BLaER1 treated with 17β-estradiol and CSF1 and Interleukin-3, amounts not matched to agents 10 nM and 100 nM (cell line): ENCODE measurements at regions not wholly inside any gene's neighbourhood (a gene's known extent, or its start where the extent isn't known, plus 50 kb on each side); places are given as distances from the start of the nearest gene placed in this dataset.

Source experiments
- H3K27ac ChIP-seq, 11 experiments: shearing (Covaris generic); formaldehyde crosslinking; 2 replicates each; pipeline ENCODE4 v1.8.1; 2022
- H3K27me3 ChIP-seq, 11 experiments: shearing (Covaris generic); formaldehyde crosslinking; 2 replicates each; pipeline ENCODE4 v1.8.1; 2022
- H3K36me3 ChIP-seq, 11 experiments: shearing (Covaris generic); formaldehyde crosslinking; 2 replicates each; pipeline ENCODE4 v1.8.1; 2022
- H3K4me1 ChIP-seq, 10 experiments: shearing (Covaris generic); formaldehyde crosslinking; 2 replicates each; pipeline ENCODE4 v1.8.1; 2022
- H3K4me2 ChIP-seq, 11 experiments: shearing (Covaris generic); formaldehyde crosslinking; 2 replicates each; pipeline ENCODE4 v1.8.1; 2022
- H3K4me3 ChIP-seq, 10 experiments: shearing (Covaris generic); formaldehyde crosslinking; 2 replicates each; pipeline ENCODE4 v1.8.1; 2022
- H3K9ac ChIP-seq, 11 experiments: shearing (Covaris generic); formaldehyde crosslinking; 2 replicates each; pipeline ENCODE4 v1.8.1; 2022
- H3K9me3 ChIP-seq, 11 experiments: shearing (Covaris generic); formaldehyde crosslinking; replicated peaks in 1 of 11; 2 replicates each; pipeline ENCODE4 v1.8.1; 2022
- H4K20me1 ChIP-seq, 11 experiments: shearing (Covaris generic); formaldehyde crosslinking; 2 replicates each; pipeline ENCODE4 v1.8.1; 2022
- Cebpa-rat ChIP-seq, 11 experiments: shearing (Covaris generic); IDR thresholded peaks; 2 replicates each; pipeline ENCODE4 v1.8.1; 2022

- H3K4me1 ChIP-seq: no peaks in the 10 kb centered on the region
- H3K36me3 ChIP-seq: no peaks in the 10 kb centered on the region
- H3K9me3 ChIP-seq: no peaks in the 10 kb centered on the region
- H4K20me1 ChIP-seq: no peaks in the 10 kb centered on the region
- no peaks in the 10 kb centered on the region for H3K27me3 ChIP-seq
- H3K9ac ChIP-seq: no peak overlapping the region
- no peak overlapping the region for H3K4me2 ChIP-seq
- H3K27ac ChIP-seq: no peak overlapping the region
- no peak overlapping the region for H3K4me3 ChIP-seq
- no peak for TF ChIP-seq Cebpa-rat (IDR thresholded peaks at IDR 0.05)
Measured at GRCh38 chr17:11140501-11140900, 100.5 kb upstream of the SHISA6 start.

- Histone ChIP-seq H3K36me3 (no peaks in the 10 kb centered on the region), H3K4me2 (no peak overlapping the region), H3K9ac (no peak overlapping the region), H3K9me3 (no peaks in the 10 kb centered on the region), H3K27me3 (no peaks in the 10 kb centered on the region), H3K4me3 (no peak overlapping the region), H3K27ac (no peak overlapping the region), H3K4me1 (no peaks in the 10 kb centered on the region), H4K20me1 (no peaks in the 10 kb centered on the region)
- TF ChIP-seq Cebpa-rat (IDR thresholded peaks at IDR 0.05): no peak
Measured at GRCh38 chr17:11140043-11140442, 101.0 kb upstream of the SHISA6 start.

GRCh38 chr17:11138023-11138422, 103.0 kb upstream of the SHISA6 start:
- H3K9ac ChIP-seq: no peak overlapping the region
- no peak overlapping the region for H3K27ac ChIP-seq
- H3K4me3 ChIP-seq: no peak overlapping the region
- no peaks in the 10 kb centered on the region for H4K20me1 ChIP-seq
- H3K27me3 ChIP-seq: no peaks in the 10 kb centered on the region
- H3K4me2 ChIP-seq: no peak overlapping the region
- H3K36me3 ChIP-seq: no peaks in the 10 kb centered on the region
- H3K9me3 ChIP-seq: no peaks in the 10 kb centered on the region
- H3K4me1 ChIP-seq: no peaks in the 10 kb centered on the region
- no peak for TF ChIP-seq Cebpa-rat (IDR thresholded peaks at IDR 0.05)

- Histone ChIP-seq H4K20me1 (no peaks in the 10 kb centered on the region), H3K9ac (no peak overlapping the region), H3K27me3 (no peaks in the 10 kb centered on the region), H3K4me3 (no peak overlapping the region), H3K27ac (no peak overlapping the region), H3K4me1 (no peaks in the 10 kb centered on the region), H3K4me2 (no peak overlapping the region), H3K9me3 (no peaks in the 10 kb centered on the region), H3K36me3 (no peaks in the 10 kb centered on the region)
- no peak for TF ChIP-seq Cebpa-rat (IDR thresholded peaks at IDR 0.05)
Measured at GRCh38 chr17:11135819-11136218, 105.2 kb upstream of the SHISA6 start.

GRCh38 chr17:11130367-11130766, 110.6 kb upstream of the SHISA6 start:
- H3K27ac ChIP-seq: no peak overlapping the region
- H3K9ac ChIP-seq: no peak overlapping the region
- no peak for TF ChIP-seq Cebpa-rat (IDR thresholded peaks at IDR 0.05)
- no peaks in the 10 kb centered on the region for H4K20me1 ChIP-seq
- peaks cover 0 to 6% (median 4%) of the 10 kb centered on the region in 11 experiments; a peak in 6 of 22 replicates for H3K9me3 ChIP-seq
- no peak overlapping the region for H3K4me3 ChIP-seq
- no peaks in the 10 kb centered on the region for H3K27me3 ChIP-seq
- no peaks in the 10 kb centered on the region for H3K4me1 ChIP-seq
- no peak overlapping the region for H3K4me2 ChIP-seq
- no peaks in the 10 kb centered on the region for H3K36me3 ChIP-seq

- no peak overlapping the region for H3K27ac ChIP-seq
- H4K20me1 ChIP-seq: no peaks in the 10 kb centered on the region
- no peaks in the 10 kb centered on the region for H3K4me1 ChIP-seq
- TF ChIP-seq Cebpa-rat (IDR thresholded peaks at IDR 0.05): no peak
- no peak overlapping the region for H3K9ac ChIP-seq
- no peaks in the 10 kb centered on the region for H3K36me3 ChIP-seq
- H3K27me3 ChIP-seq: no peaks in the 10 kb centered on the region
- no peak overlapping the region for H3K4me2 ChIP-seq
- H3K4me3 ChIP-seq: no peak overlapping the region
- H3K9me3 ChIP-seq: no peaks in the 10 kb centered on the region
Measured at GRCh38 chr17:11122908-11123307, 118.1 kb upstream of the SHISA6 start.

GRCh38 chr17:11121341-11121985, 119.5 kb upstream of the SHISA6 start:
- Histone ChIP-seq H3K27me3 (no peaks in the 10 kb centered on the region), H4K20me1 (no peaks in the 10 kb centered on the region), H3K4me2 (no peak overlapping the region), H3K4me3 (no peak overlapping the region), H3K4me1 (no peaks in the 10 kb centered on the region), H3K9me3 (no peaks in the 10 kb centered on the region), H3K9ac (no peak overlapping the region), H3K27ac (no peak overlapping the region), H3K36me3 (no peaks in the 10 kb centered on the region)
- TF ChIP-seq Cebpa-rat (IDR thresholded peaks at IDR 0.05): no peak

- Histone ChIP-seq H3K36me3 (no peaks in the 10 kb centered on the region), H3K9me3 (no peaks in the 10 kb centered on the region), H3K4me2 (no peak overlapping the region), H3K27ac (no peak overlapping the region), H3K4me3 (no peak overlapping the region), H3K27me3 (no peaks in the 10 kb centered on the region), H3K4me1 (peaks cover 0 to 7% (median 0%) of the 10 kb centered on the region in 10 experiments; a peak in 2 of 20 replicates), H3K9ac (no peak overlapping the region), H4K20me1 (no peaks in the 10 kb centered on the region)
- no peak for TF ChIP-seq Cebpa-rat (IDR thresholded peaks at IDR 0.05)
Measured at GRCh38 chr17:11109106-11109505, 131.9 kb upstream of the SHISA6 start.

- no peaks in the 10 kb centered on the region for H4K20me1 ChIP-seq
- no peaks in the 10 kb centered on the region for H3K9me3 ChIP-seq
- TF ChIP-seq Cebpa-rat (IDR thresholded peaks at IDR 0.05): no peak
- H3K4me2 ChIP-seq: no peak overlapping the region
- H3K9ac ChIP-seq: no peak overlapping the region
- no peaks in the 10 kb centered on the region for H3K36me3 ChIP-seq
- H3K27ac ChIP-seq: no peak overlapping the region
- no peaks in the 10 kb centered on the region for H3K27me3 ChIP-seq
- peaks cover 0 to 7% (median 0%) of the 10 kb centered on the region in 10 experiments; a peak in 2 of 20 replicates for H3K4me1 ChIP-seq
- no peak overlapping the region for H3K4me3 ChIP-seq
Measured at GRCh38 chr17:11105141-11105540, 135.9 kb upstream of the SHISA6 start.

- no peaks in the 10 kb centered on the region for H3K36me3 ChIP-seq
- H3K4me3 ChIP-seq: no peak overlapping the region
- no peaks in the 10 kb centered on the region for H3K4me1 ChIP-seq
- no peak overlapping the region for H3K27ac ChIP-seq
- H3K4me2 ChIP-seq: no peak overlapping the region
- no peaks in the 10 kb centered on the region for H4K20me1 ChIP-seq
- H3K9me3 ChIP-seq: no peaks in the 10 kb centered on the region
- no peak overlapping the region for H3K9ac ChIP-seq
- no peaks in the 10 kb centered on the region for H3K27me3 ChIP-seq
- no peak for TF ChIP-seq Cebpa-rat (IDR thresholded peaks at IDR 0.05)
Measured at GRCh38 chr17:11097121-11097520, 143.9 kb upstream of the SHISA6 start.
